SK-N-SH (cell line): ENCODE measurements at regions not wholly inside any gene's neighbourhood (a gene's known extent, or its start where the extent isn't known, plus 50 kb on each side); places are given as distances from the start of the nearest gene placed in this dataset.

Experiments used
- CTCF ChIA-PET: fragments of 300-600, 350-600 bp; formaldehyde crosslinking; extraction: SDS; loops from one replicate; lab custom pipeline; 2021; lab: Yijun Ruan, JAX
- POLR2A ChIA-PET: fragments of 350-600 bp; sonication (Branson Sonifier 250); formaldehyde crosslinking; extraction: SDS; loops from one replicate; lab custom pipeline; 2020; ENCODE audit warnings: antibody characterized with exemption, inconsistent platforms; lab: Yijun Ruan, JAX
- DNase-seq: peaks from one replicate; pipeline ENCODE4 v3.0.0; 2012
- H2AFZ ChIP-seq: fragments of 200-600 bp; sonication (generic); 2 replicates; pipeline ENCODE4 v1.8.1; 2016; ENCODE audit warnings: antibody characterized with exemption, mild to moderate bottlenecking, low read depth
- H3F3A ChIP-seq: fragments of 200-600 bp; sonication (generic); replicated peaks from 2 replicates; pipeline ENCODE3; 2016; ENCODE audit warnings: antibody characterized with exemption, mild to moderate bottlenecking; ENCODE audit not compliant: insufficient read depth
- H3K27ac ChIP-seq, 2 experiments: fragments of 200-500 bp in 1 of 2; fragments of 200-600 bp in 1 of 2; sonication (Bioruptor generic) in 1 of 2; sonication (generic), shearing (Covaris generic) in 1 of 2; 2 replicates each; pipeline versions ENCODE4 v1.5.1 to v1.6.1; 2014 to 2016; ENCODE audit warnings: low read depth in 2 of 2, inconsistent platforms in 1 of 2, low read length in 1 of 2, mild to moderate bottlenecking in 1 of 2, mixed read lengths in 1 of 2
- H3K27me3 ChIP-seq: fragments of 200-600 bp; sonication (generic), shearing (Covaris generic); 2 replicates; pipeline ENCODE4 v1.6.1; 2016; ENCODE audit warnings: mixed run types; ENCODE audit not compliant: insufficient read depth
- H3K36me3 ChIP-seq, 2 experiments: fragments of 200-500 bp in 1 of 2; fragments of 200-600 bp in 1 of 2; sonication (Bioruptor generic) in 1 of 2; sonication (generic) in 1 of 2; replicated peaks in 1 of 2; 2 replicates each; pipeline versions ENCODE3 to v1.5.1; 2014 to 2016; ENCODE audit warnings: low read length in 1 of 2, mild to moderate bottlenecking in 1 of 2; ENCODE audit not compliant: insufficient read depth in 2 of 2, control insufficient read depth in 1 of 2
- H3K4me1 ChIP-seq, 2 experiments: fragments of 200-500 bp in 1 of 2; fragments of 200-600 bp in 1 of 2; sonication (Bioruptor generic) in 1 of 2; sonication (generic), shearing (Covaris generic) in 1 of 2; 2 replicates each; pipeline versions ENCODE4 v1.5.1 to v1.6.1; 2014 to 2016; ENCODE audit warnings: low read depth in 1 of 2, low read length in 1 of 2, mixed run types in 1 of 2; ENCODE audit not compliant: insufficient read depth in 2 of 2, control insufficient read depth in 1 of 2
- H3K4me2 ChIP-seq: fragments of 200-600 bp; sonication (generic), shearing (Covaris generic); 2 replicates; pipeline ENCODE4 v1.6.1; 2017; ENCODE audit warnings: mixed run types
- H3K4me3 ChIP-seq, 2 experiments: fragments of 200-500 bp in 1 of 2; fragments of 200-600 bp in 1 of 2; sonication (Bioruptor generic) in 1 of 2; sonication (generic), shearing (Covaris generic) in 1 of 2; 2 replicates each; pipeline versions ENCODE4 v1.5.1 to v1.8.1; 2014 to 2016; ENCODE audit warnings: low read depth in 2 of 2, inconsistent platforms in 1 of 2, low read length in 1 of 2, mild to moderate bottlenecking in 1 of 2, mixed read lengths in 1 of 2, moderate library complexity in 1 of 2
- H3K79me2 ChIP-seq: fragments of 200-600 bp; sonication (generic); 2 replicates; pipeline ENCODE4 v1.8.1; 2017; ENCODE audit warnings: mild to moderate bottlenecking; ENCODE audit not compliant: insufficient read depth
- H3K9ac ChIP-seq: fragments of 200-600 bp; sonication (generic); 2 replicates; pipeline ENCODE4 v1.6.1; 2017; ENCODE audit warnings: mixed run types
- H3K9me2 ChIP-seq: fragments of 200-600 bp; sonication (generic); 2 replicates; pipeline ENCODE4 v1.6.1; 2017; ENCODE audit warnings: mixed run types
- H3K9me3 ChIP-seq: fragments of 200-600 bp; sonication (generic); 2 replicates; pipeline ENCODE4 v1.6.1; 2017; ENCODE audit warnings: mixed run types, mild to moderate bottlenecking, moderate library complexity
- H4K20me1 ChIP-seq: fragments of 200-600 bp; sonication (generic); 2 replicates; pipeline ENCODE4 v1.6.1; 2017; ENCODE audit warnings: mild to moderate bottlenecking, mixed run types; ENCODE audit not compliant: insufficient read depth
- CTCF ChIP-seq: fragments of 200-600 bp; sonication (generic); IDR thresholded peaks from 2 replicates; pipeline ENCODE4 v1.6.1; 2017; ENCODE audit warnings: antibody characterized with exemption, mild to moderate bottlenecking, moderate library complexity
- EP300 ChIP-seq, 2 experiments: IDR thresholded peaks; 2 replicates each; pipeline versions ENCODE4 v1.4.0 to v1.6.1; 2012; ENCODE audit warnings: borderline replicate concordance in 1 of 2, low read depth in 1 of 2, low read length in 1 of 2
- EZH2phosphoT487 ChIP-seq: fragments of 200-600 bp; sonication (generic); IDR thresholded peaks from 2 replicates; pipeline ENCODE4 v1.6.1; 2017; ENCODE audit warnings: low read depth, mixed run types, mild to moderate bottlenecking, antibody characterized with exemption, moderate library complexity, borderline replicate concordance
- FOSL2 ChIP-seq: IDR thresholded peaks from 2 replicates; pipeline ENCODE4 v1.4.0; 2012; ENCODE audit warnings: low read depth, mild to moderate bottlenecking, moderate library complexity, borderline replicate concordance
- FOXJ3 ChIP-seq: sonication (generic); formaldehyde crosslinking; IDR thresholded peaks from 2 replicates; pipeline ENCODE4 v1.5.1; 2020; ENCODE audit warnings: mild to moderate bottlenecking, missing genetic modification reagents
- GATA2 ChIP-seq: sonication (generic); formaldehyde crosslinking; IDR thresholded peaks from 2 replicates; pipeline ENCODE4 v1.5.0; 2020; ENCODE audit warnings: mild to moderate bottlenecking, missing genetic modification reagents
- IRF3 ChIP-seq: fragments of 150-350 bp; IDR thresholded peaks from 2 replicates; pipeline ENCODE4 v1.6.1; 2016; ENCODE audit warnings: mild to moderate bottlenecking, low read depth, low read length
- JUND ChIP-seq: IDR thresholded peaks from 2 replicates; pipeline ENCODE4 v1.4.0; 2012
- MAX ChIP-seq: IDR thresholded peaks from 2 replicates; pipeline ENCODE4 v1.4.0; 2012; ENCODE audit warnings: low read depth
- MEF2A ChIP-seq: IDR thresholded peaks from 2 replicates; pipeline ENCODE4 v1.4.0; 2012; ENCODE audit warnings: low read depth, borderline replicate concordance
- MXI1 ChIP-seq: IDR thresholded peaks from 2 replicates; pipeline ENCODE4 v1.6.1; 2012; ENCODE audit warnings: mild to moderate bottlenecking, low read depth, low read length, improper control_type of control experiment
- NRF1 ChIP-seq: IDR thresholded peaks from 2 replicates; pipeline ENCODE4 v1.6.1; 2012; ENCODE audit warnings: low read depth, mild to moderate bottlenecking, low read length
- RFX5 ChIP-seq: IDR thresholded peaks from 2 replicates; pipeline ENCODE4 v1.6.1; 2012; ENCODE audit warnings: mild to moderate bottlenecking, improper control_type of control experiment, low read length
- RXRA ChIP-seq: IDR thresholded peaks from 2 replicates; pipeline ENCODE4 v1.4.0; 2012; ENCODE audit warnings: low read depth, mild to moderate bottlenecking, borderline replicate concordance
- SIN3A ChIP-seq: IDR thresholded peaks from 2 replicates; pipeline ENCODE4 v1.6.1; 2012; ENCODE audit warnings: low read depth, mild to moderate bottlenecking, low read length, moderate library complexity, borderline replicate concordance
- TAF1 ChIP-seq: IDR thresholded peaks from 2 replicates; pipeline ENCODE4 v1.6.1; 2012; ENCODE audit warnings: low read depth, mild to moderate bottlenecking, low read length, moderate library complexity, borderline replicate concordance
- USF1 ChIP-seq: IDR thresholded peaks from 2 replicates; pipeline ENCODE4 v1.4.0; 2012; ENCODE audit warnings: low read depth, borderline replicate concordance
- USF2 ChIP-seq: fragments of 150-350 bp; IDR thresholded peaks from 2 replicates; pipeline ENCODE4 v1.6.1; 2017; ENCODE audit warnings: antibody characterized with exemption, low read length, low read depth, borderline replicate concordance
- YY1 ChIP-seq: IDR thresholded peaks from 2 replicates; pipeline ENCODE4 v1.4.0; 2012; ENCODE audit warnings: low read depth, mild to moderate bottlenecking
- WGBS: methylation state at CpG from one replicate; pipeline ENCODE4 v1.1.6; 2017; ENCODE audit warnings: low lambda C conversion rate; 5-methylcytosine and 5-hydroxymethylcytosine counted together

- ChIA-PET POLR2A (no interaction called here), CTCF (no interaction called here)
- H3K4me1 ChIP-seq, result no peaks in the 10 kb centered on the region
- H3K4me3 ChIP-seq, result no peak overlapping the region
- no peaks in the 10 kb centered on the region for H3K36me3 ChIP-seq
- no peaks in the 10 kb centered on the region for H3F3A ChIP-seq
- H3K9me2 ChIP-seq, result no peaks in the 10 kb centered on the region
- H3K4me2 ChIP-seq, result no peak overlapping the region
- TF ChIP-seq CTCF (no peak), YY1 (no peak), USF2 (no peak), SIN3A (no peak), MEF2A (no peak), EP300 (IDR thresholded peaks at IDR 0.05; ENCODE audit: borderline replicate concordance in 1 of 2, low read depth in 1 of 2, low read length in 1 of 2) (no peak), RFX5 (no peak), RXRA (no peak), JUND (no peak), MAX (no peak), IRF3 (no peak), FOSL2 (no peak), MXI1 (no peak), FOXJ3 (CRISPR knock-in tag) (no peak), TAF1 (no peak), NRF1 (no peak), USF1 (no peak), EZH2phosphoT487 (no peak), GATA2 (CRISPR knock-in tag) (no peak)
- H3K79me2 ChIP-seq, result no peaks in the 10 kb centered on the region
- 57% methylated on average over 2 of the region's 2 CpGs for WGBS
- H2AFZ ChIP-seq, result no peak overlapping the region
- H3K9ac ChIP-seq, result no peak overlapping the region
- no peak for DNase-seq
- H3K27me3 ChIP-seq, result no peaks in the 10 kb centered on the region
- no peaks in the 10 kb centered on the region for H3K9me3 ChIP-seq
- no peaks in the 10 kb centered on the region for H4K20me1 ChIP-seq
- H3K27ac ChIP-seq, result no peak overlapping the region
These were observed 194.2 kb downstream of the POU4F1 start for GRCh38 chr13:78409172-78409571.
